SK-N-SH (cell line): ENCODE measurements at regions not wholly inside any gene's neighbourhood (a gene's known extent, or its start where the extent isn't known, plus 50 kb on each side); places are given as distances from the start of the nearest gene placed in this dataset.

Experiments used
- CTCF ChIA-PET: fragments of 300-600, 350-600 bp; formaldehyde crosslinking; extraction: SDS; loops from one replicate; lab custom pipeline; 2021; lab: Yijun Ruan, JAX
- POLR2A ChIA-PET: fragments of 350-600 bp; sonication (Branson Sonifier 250); formaldehyde crosslinking; extraction: SDS; loops from one replicate; lab custom pipeline; 2020; ENCODE audit warnings: antibody characterized with exemption, inconsistent platforms; lab: Yijun Ruan, JAX
- DNase-seq: peaks from one replicate; pipeline ENCODE4 v3.0.0; 2012
- H2AFZ ChIP-seq: fragments of 200-600 bp; sonication (generic); 2 replicates; pipeline ENCODE4 v1.8.1; 2016; ENCODE audit warnings: antibody characterized with exemption, mild to moderate bottlenecking, low read depth
- H3F3A ChIP-seq: fragments of 200-600 bp; sonication (generic); replicated peaks from 2 replicates; pipeline ENCODE3; 2016; ENCODE audit warnings: antibody characterized with exemption, mild to moderate bottlenecking; ENCODE audit not compliant: insufficient read depth
- H3K27ac ChIP-seq, 2 experiments: fragments of 200-500 bp in 1 of 2; fragments of 200-600 bp in 1 of 2; sonication (Bioruptor generic) in 1 of 2; sonication (generic), shearing (Covaris generic) in 1 of 2; 2 replicates each; pipeline versions ENCODE4 v1.5.1 to v1.6.1; 2014 to 2016; ENCODE audit warnings: low read depth in 2 of 2, inconsistent platforms in 1 of 2, low read length in 1 of 2, mild to moderate bottlenecking in 1 of 2, mixed read lengths in 1 of 2
- H3K27me3 ChIP-seq: fragments of 200-600 bp; sonication (generic), shearing (Covaris generic); 2 replicates; pipeline ENCODE4 v1.6.1; 2016; ENCODE audit warnings: mixed run types; ENCODE audit not compliant: insufficient read depth
- H3K36me3 ChIP-seq, 2 experiments: fragments of 200-500 bp in 1 of 2; fragments of 200-600 bp in 1 of 2; sonication (Bioruptor generic) in 1 of 2; sonication (generic) in 1 of 2; replicated peaks in 1 of 2; 2 replicates each; pipeline versions ENCODE3 to v1.5.1; 2014 to 2016; ENCODE audit warnings: low read length in 1 of 2, mild to moderate bottlenecking in 1 of 2; ENCODE audit not compliant: insufficient read depth in 2 of 2, control insufficient read depth in 1 of 2
- H3K4me1 ChIP-seq, 2 experiments: fragments of 200-500 bp in 1 of 2; fragments of 200-600 bp in 1 of 2; sonication (Bioruptor generic) in 1 of 2; sonication (generic), shearing (Covaris generic) in 1 of 2; 2 replicates each; pipeline versions ENCODE4 v1.5.1 to v1.6.1; 2014 to 2016; ENCODE audit warnings: low read depth in 1 of 2, low read length in 1 of 2, mixed run types in 1 of 2; ENCODE audit not compliant: insufficient read depth in 2 of 2, control insufficient read depth in 1 of 2
- H3K4me2 ChIP-seq: fragments of 200-600 bp; sonication (generic), shearing (Covaris generic); 2 replicates; pipeline ENCODE4 v1.6.1; 2017; ENCODE audit warnings: mixed run types
- H3K4me3 ChIP-seq, 2 experiments: fragments of 200-500 bp in 1 of 2; fragments of 200-600 bp in 1 of 2; sonication (Bioruptor generic) in 1 of 2; sonication (generic), shearing (Covaris generic) in 1 of 2; 2 replicates each; pipeline versions ENCODE4 v1.5.1 to v1.8.1; 2014 to 2016; ENCODE audit warnings: low read depth in 2 of 2, inconsistent platforms in 1 of 2, low read length in 1 of 2, mild to moderate bottlenecking in 1 of 2, mixed read lengths in 1 of 2, moderate library complexity in 1 of 2
- H3K79me2 ChIP-seq: fragments of 200-600 bp; sonication (generic); 2 replicates; pipeline ENCODE4 v1.8.1; 2017; ENCODE audit warnings: mild to moderate bottlenecking; ENCODE audit not compliant: insufficient read depth
- H3K9ac ChIP-seq: fragments of 200-600 bp; sonication (generic); 2 replicates; pipeline ENCODE4 v1.6.1; 2017; ENCODE audit warnings: mixed run types
- H3K9me2 ChIP-seq: fragments of 200-600 bp; sonication (generic); 2 replicates; pipeline ENCODE4 v1.6.1; 2017; ENCODE audit warnings: mixed run types
- H3K9me3 ChIP-seq: fragments of 200-600 bp; sonication (generic); 2 replicates; pipeline ENCODE4 v1.6.1; 2017; ENCODE audit warnings: mixed run types, mild to moderate bottlenecking, moderate library complexity
- H4K20me1 ChIP-seq: fragments of 200-600 bp; sonication (generic); 2 replicates; pipeline ENCODE4 v1.6.1; 2017; ENCODE audit warnings: mild to moderate bottlenecking, mixed run types; ENCODE audit not compliant: insufficient read depth
- CTCF ChIP-seq: fragments of 200-600 bp; sonication (generic); IDR thresholded peaks from 2 replicates; pipeline ENCODE4 v1.6.1; 2017; ENCODE audit warnings: antibody characterized with exemption, mild to moderate bottlenecking, moderate library complexity
- ELF1 ChIP-seq: IDR thresholded peaks from 2 replicates; pipeline ENCODE4 v1.4.0; 2012
- EP300 ChIP-seq, 2 experiments: IDR thresholded peaks; 2 replicates each; pipeline versions ENCODE4 v1.4.0 to v1.6.1; 2012; ENCODE audit warnings: borderline replicate concordance in 1 of 2, low read depth in 1 of 2, low read length in 1 of 2
- EZH2phosphoT487 ChIP-seq: fragments of 200-600 bp; sonication (generic); IDR thresholded peaks from 2 replicates; pipeline ENCODE4 v1.6.1; 2017; ENCODE audit warnings: low read depth, mixed run types, mild to moderate bottlenecking, antibody characterized with exemption, moderate library complexity, borderline replicate concordance
- GATA2 ChIP-seq: sonication (generic); formaldehyde crosslinking; IDR thresholded peaks from 2 replicates; pipeline ENCODE4 v1.5.0; 2020; ENCODE audit warnings: mild to moderate bottlenecking, missing genetic modification reagents
- JUND ChIP-seq: IDR thresholded peaks from 2 replicates; pipeline ENCODE4 v1.4.0; 2012
- MAX ChIP-seq: IDR thresholded peaks from 2 replicates; pipeline ENCODE4 v1.4.0; 2012; ENCODE audit warnings: low read depth
- MXI1 ChIP-seq: IDR thresholded peaks from 2 replicates; pipeline ENCODE4 v1.6.1; 2012; ENCODE audit warnings: mild to moderate bottlenecking, low read depth, low read length, improper control_type of control experiment
- NRF1 ChIP-seq: IDR thresholded peaks from 2 replicates; pipeline ENCODE4 v1.6.1; 2012; ENCODE audit warnings: low read depth, mild to moderate bottlenecking, low read length
- RAD21 ChIP-seq: IDR thresholded peaks from 2 replicates; pipeline ENCODE4 v1.6.1; 2012; ENCODE audit warnings: mild to moderate bottlenecking, low read length
- REST ChIP-seq: IDR thresholded peaks from 2 replicates; pipeline ENCODE4 v1.6.1; 2012; ENCODE audit warnings: mild to moderate bottlenecking, low read depth, low read length, moderate library complexity
- RFX5 ChIP-seq: IDR thresholded peaks from 2 replicates; pipeline ENCODE4 v1.6.1; 2012; ENCODE audit warnings: mild to moderate bottlenecking, improper control_type of control experiment, low read length
- SIN3A ChIP-seq: IDR thresholded peaks from 2 replicates; pipeline ENCODE4 v1.6.1; 2012; ENCODE audit warnings: low read depth, mild to moderate bottlenecking, low read length, moderate library complexity, borderline replicate concordance
- TEAD4 ChIP-seq: IDR thresholded peaks from 2 replicates; pipeline ENCODE4 v1.4.0; 2012; ENCODE audit warnings: mild to moderate bottlenecking, borderline replicate concordance; ENCODE audit not compliant: insufficient read depth
- USF1 ChIP-seq: IDR thresholded peaks from 2 replicates; pipeline ENCODE4 v1.4.0; 2012; ENCODE audit warnings: low read depth, borderline replicate concordance
- USF2 ChIP-seq: fragments of 150-350 bp; IDR thresholded peaks from 2 replicates; pipeline ENCODE4 v1.6.1; 2017; ENCODE audit warnings: antibody characterized with exemption, low read length, low read depth, borderline replicate concordance
- WGBS: methylation state at CpG from one replicate; pipeline ENCODE4 v1.1.6; 2017; ENCODE audit warnings: low lambda C conversion rate; 5-methylcytosine and 5-hydroxymethylcytosine counted together

- DNase-seq: no peak
- Histone ChIP-seq H3K27me3 (no peaks in the 10 kb centered on the region; the same call in 1 of the 2 replicates), H3K36me3 (no peaks in the 10 kb centered on the region), H3K4me2 (no peak overlapping the region), H2AFZ (no peak overlapping the region), H3K4me3 (no peak overlapping the region), H3K27ac (no peak overlapping the region), H3K9me3 (no peaks in the 10 kb centered on the region), H3F3A (no peaks in the 10 kb centered on the region), H3K79me2 (no peaks in the 10 kb centered on the region), H3K9ac (no peak overlapping the region), H4K20me1 (no peaks in the 10 kb centered on the region), H3K4me1 (no peaks in the 10 kb centered on the region), H3K9me2 (no peaks in the 10 kb centered on the region)
- POLR2A ChIA-PET: no interaction called here
- CTCF ChIA-PET: no interaction called here
- 27% methylated on average over 5 of the region's 5 CpGs for WGBS
- TF ChIP-seq CTCF: no peak
- TF ChIP-seq MAX: no peak
- no peak for TF ChIP-seq RFX5
- no peak for TF ChIP-seq SIN3A
- TF ChIP-seq NRF1: no peak
- TF ChIP-seq USF2: no peak
- TF ChIP-seq RAD21: no peak
- TF ChIP-seq JUND: no peak
- no peak for TF ChIP-seq MXI1
These were observed 808.4 kb downstream of the TBC1D22A start for GRCh38 chr22:47570851-47571250.

GRCh38 chr22:47570300-47570685, 807.8 kb downstream of the TBC1D22A start:
- no peaks in the 10 kb centered on the region; the same call in 1 of the 2 replicates for H3K27me3 ChIP-seq
- DNase-seq: no peak
- H3K9me3 ChIP-seq: no peaks in the 10 kb centered on the region
- H4K20me1 ChIP-seq: no peaks in the 10 kb centered on the region
- 28% methylated on average over 14 of the region's 14 CpGs for WGBS
- H3K36me3 ChIP-seq: no peaks in the 10 kb centered on the region
- H3K4me3 ChIP-seq: no peak overlapping the region
- no peaks in the 10 kb centered on the region for H3K9me2 ChIP-seq
- no peaks in the 10 kb centered on the region for H3F3A ChIP-seq
- ChIA-PET CTCF (no interaction called here), POLR2A (no interaction called here)
- H3K4me1 ChIP-seq: no peaks in the 10 kb centered on the region
- H3K4me2 ChIP-seq: no peak overlapping the region
- H3K9ac ChIP-seq: no peak overlapping the region
- H3K27ac ChIP-seq: no peak overlapping the region
- H2AFZ ChIP-seq: no peak overlapping the region
- H3K79me2 ChIP-seq: no peaks in the 10 kb centered on the region
- TF ChIP-seq TEAD4 (no peak), ELF1 (no peak), EP300 (IDR thresholded peaks at IDR 0.05; ENCODE audit: borderline replicate concordance in 1 of 2, low read depth in 1 of 2, low read length in 1 of 2) (no peak), CTCF (no peak), USF2 (no peak), GATA2 (CRISPR knock-in tag) (no peak), RAD21 (no peak), REST (no peak), USF1 (no peak), EZH2phosphoT487 (no peak)
